ENCODE measurements at regions not wholly inside any gene's neighbourhood (a gene's known extent, or its start where the extent isn't known, plus 50 kb on each side); places are given as distances from the start of the nearest gene placed in this dataset.

- Histone ChIP-seq H3K4ac (ENCODE audit: low read depth, low read length) (no peak overlapping the region), H3K4me3 (ENCODE audit: insufficient read depth, low read depth, low read length) (no peak overlapping the region), H3K79me1 (ENCODE audit: low read depth in 1 of 2, low read length in 2 of 2) (no peaks in the 10 kb centered on the region), H3K18ac (ENCODE audit: low read depth, low read length) (no peak overlapping the region), H3K4me2 (ENCODE audit: low read depth, low read length) (no peak overlapping the region), H3K27ac (ENCODE audit: insufficient read depth, low read length) (no peak overlapping the region), H3K9me1 (ENCODE audit: insufficient read depth, low read length) (no peaks in the 10 kb centered on the region), H2BK120ac (ENCODE audit: low read depth, low read length) (no peak overlapping the region), H3K23ac (ENCODE audit: low read depth, low read length) (no peak overlapping the region), H4K91ac (ENCODE audit: insufficient read depth, low read depth, low read length) (no peak overlapping the region), H2AK5ac (ENCODE audit: low read depth, low read length) (no peak overlapping the region), H3K9ac (ENCODE audit: low read depth, low read length) (no peak overlapping the region), H4K8ac (ENCODE audit: low read depth in 2 of 2, low read length in 2 of 2) (no peak overlapping the region), H3K36me3 (ENCODE audit: control insufficient read depth, insufficient read depth, low read length) (no peaks in the 10 kb centered on the region), H3K4me1 (ENCODE audit: control insufficient read depth, insufficient read depth, low read length) (no peaks in the 10 kb centered on the region), H3K27me3 (ENCODE audit: control insufficient read depth, insufficient read depth, low read length) (no peaks in the 10 kb centered on the region), H3K9me3 (ENCODE audit: control insufficient read depth, insufficient read depth, low read length) (peaks cover 4% of the 10 kb centered on the region), H4K5ac (ENCODE audit: low read depth, low read length) (no peak overlapping the region), H3K56ac (ENCODE audit: extremely low read depth, insufficient read depth, low read length) (no peak overlapping the region), H2BK5ac (ENCODE audit: low read depth, low read length, poor library complexity, severe bottlenecking) (no peak overlapping the region), H2BK20ac (ENCODE audit: low read depth, low read length) (no peak overlapping the region), H4K20me1 (ENCODE audit: insufficient read depth, low read length) (no peaks in the 10 kb centered on the region), H2AFZ (replicated peaks; ENCODE audit: low read length, poor library complexity) (no peak overlapping the region), H3K14ac (replicated peaks; ENCODE audit: low read depth, low read length) (no peak overlapping the region), H2BK15ac (ENCODE audit: low read depth, low read length) (no peak overlapping the region), H2AK9ac (replicated peaks; ENCODE audit: low read depth, low read length, poor library complexity) (no peak overlapping the region)
- DNase-seq (no peak), ATAC-seq (ENCODE audit: low read depth) (no peak)
- dilution Hi-C loops (cut with HindIII; ENCODE audit: low sequenced_read_pairs, unreplicated experiment) = no loop called here
- intact Hi-C loops (cut with micrococcal nuclease) = no loop called here
- ChIA-PET CTCF (no interaction called here), POLR2A (ENCODE audit: unreplicated experiment) (no interaction called here)
- no TSS peak for BruUV-seq (replicated peaks)
- in situ Hi-C loops (cut with MboI; ENCODE audit: low sequenced_read_pairs) = no loop called here
- no CpG with 5 or more reads among the region's 1 CpG for WGBS, 2 experiments (ENCODE audit: extremely low coverage in 2 of 2, insufficient read length in 1 of 2)
- TF ChIP-seq RCOR1 (IDR thresholded peaks at IDR 0.05; ENCODE audit: insufficient replicate concordance, low read length) (no peak), SMC3 (IDR thresholded peaks at IDR 0.05; ENCODE audit: low read depth, low read length) (no peak), MAFK (IDR thresholded peaks at IDR 0.05; ENCODE audit: low read depth, low read length) (no peak), MXI1 (IDR thresholded peaks at IDR 0.05; ENCODE audit: borderline replicate concordance, low read depth, low read length) (no peak), MAZ (IDR thresholded peaks at IDR 0.05; ENCODE audit: borderline replicate concordance, low read depth, low read length) (no peak), CEBPB (IDR thresholded peaks at IDR 0.05; ENCODE audit: low read depth, low read length) (no peak)
Observed at GRCh38 chr17:53942436-53942835, 119.7 kb downstream of the KIF2B start.

All from IMR-90 (cell line).